Activated naive CD4-positive, alpha-beta T cell treated with anti-CD3 and anti-CD28 coated beads, Interleukin-2, amount 10 ng/mL, durations not matched to agents 7 days and 5 days (primary cell): ENCODE measurements at regions not wholly inside any gene's neighbourhood (a gene's known extent, or its start where the extent isn't known, plus 50 kb on each side); places are given as distances from the start of the nearest gene placed in this dataset.
"Not testable (repeated sequence)": the region's sequence is repeated elsewhere in the genome, so short reads cannot be mapped to it uniquely, and the experiment has no call there.

Experiments used
- CTCF ChIA-PET: fragments of 350-600 bp; sonication (Branson Sonifier 250); formaldehyde crosslinking; loops from one replicate; lab custom pipeline; 2021; ENCODE audit warnings: antibody characterized with exemption; lab: Charles Lee
- DNase-seq: peaks from one replicate; pipeline ENCODE4 v3.0.0-alpha.2; 2020
- H3K27ac Mint-ChIP-seq: one replicate; pipeline ENCODE4 v1.8.0; 2021; ENCODE audit warnings: mild to moderate bottlenecking, moderate library complexity, mixed read lengths
- H3K27me3 Mint-ChIP-seq: one replicate; pipeline ENCODE4 v1.8.0; 2021; ENCODE audit warnings: mild to moderate bottlenecking, mixed read lengths
- H3K36me3 Mint-ChIP-seq: one replicate; pipeline ENCODE4 v1.8.0; 2021; ENCODE audit warnings: mixed read lengths
- H3K4me1 Mint-ChIP-seq: one replicate; pipeline ENCODE4 v1.8.0; 2021; ENCODE audit warnings: mixed read lengths
- H3K4me3 Mint-ChIP-seq: one replicate; pipeline ENCODE4 v1.8.0; 2021; ENCODE audit warnings: mild to moderate bottlenecking, moderate library complexity, mixed read lengths
- H3K9me3 Mint-ChIP-seq: one replicate; pipeline ENCODE4 v1.8.0; 2021; ENCODE audit warnings: mixed read lengths

- Mint-ChIP-seq H3K27me3 (no peaks in the 10 kb centered on the region), H3K27ac (no peak overlapping the region), H3K4me1 (peaks cover 55% of the 10 kb centered on the region), H3K36me3 (no peaks in the 10 kb centered on the region), H3K4me3 (no peak overlapping the region), H3K9me3 (no peaks in the 10 kb centered on the region)
- CTCF ChIA-PET = interaction anchor here (0.7 to 1.0 kb wide), 4 partner anchors 8 to 44 kb away, joined by 3 to 4 read pairs (median 3); no protein-coding TSS in a partner anchor
- DNase-seq = no peak
Observed at GRCh38 chr14:49961270-49962222, 68.7 kb downstream of the ARF6 start.

DNA sequence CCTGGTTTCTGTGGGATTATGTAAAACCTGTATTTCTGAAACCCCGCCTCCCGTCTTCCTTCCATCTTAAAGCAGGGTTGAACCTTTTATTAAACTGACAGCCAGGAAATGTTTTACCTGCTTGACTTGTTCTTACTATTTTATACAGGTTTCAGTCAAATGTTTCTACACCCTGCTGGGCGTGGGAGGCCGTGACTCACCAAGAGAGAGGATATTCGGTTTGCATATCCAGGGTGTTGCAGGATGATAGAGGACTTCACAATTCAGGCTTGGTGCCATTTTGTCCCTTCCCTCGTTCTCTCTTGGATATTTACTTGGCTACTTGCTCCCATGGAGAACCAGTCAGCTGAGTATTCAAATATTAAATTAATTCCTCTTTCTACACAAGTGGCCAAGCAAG is 69.7 kb downstream of the ARF6 start:
- Mint-ChIP-seq H3K27ac (no peak overlapping the region), H3K36me3 (no peaks in the 10 kb centered on the region), H3K27me3 (no peaks in the 10 kb centered on the region), H3K9me3 (no peaks in the 10 kb centered on the region), H3K4me3 (no peak overlapping the region), H3K4me1 (peaks cover 57% of the 10 kb centered on the region)
- CTCF ChIA-PET = interaction anchor here (1.0 kb wide), 1 partner anchor 41 kb away, joined by 4 read pairs; no protein-coding TSS in a partner anchor
- DNase-seq = no peak

GRCh38 chr14:49965068-49965651 is 72.3 kb downstream of the ARF6 start:
- DNase-seq, H3K27ac Mint-ChIP-seq, H3K36me3 Mint-ChIP-seq, H3K9me3 Mint-ChIP-seq, H3K27me3 Mint-ChIP-seq, H3K4me3 Mint-ChIP-seq, CTCF ChIA-PET: not testable (repeated sequence)
- peaks cover 60% of the 10 kb centered on the region for H3K4me1 Mint-ChIP-seq

GRCh38 chr14:49966304-49966809 is 73.5 kb downstream of the ARF6 start:
- H3K27me3 Mint-ChIP-seq = no peaks in the 10 kb centered on the region
- H3K9me3 Mint-ChIP-seq = no peaks in the 10 kb centered on the region
- CTCF ChIA-PET = no interaction called here
- no peak overlapping the region for H3K27ac Mint-ChIP-seq
- no peak for DNase-seq
- no peak overlapping the region for H3K4me3 Mint-ChIP-seq
- H3K4me1 Mint-ChIP-seq = peaks cover 60% of the 10 kb centered on the region
- H3K36me3 Mint-ChIP-seq = peaks cover 2% of the 10 kb centered on the region

DNA sequence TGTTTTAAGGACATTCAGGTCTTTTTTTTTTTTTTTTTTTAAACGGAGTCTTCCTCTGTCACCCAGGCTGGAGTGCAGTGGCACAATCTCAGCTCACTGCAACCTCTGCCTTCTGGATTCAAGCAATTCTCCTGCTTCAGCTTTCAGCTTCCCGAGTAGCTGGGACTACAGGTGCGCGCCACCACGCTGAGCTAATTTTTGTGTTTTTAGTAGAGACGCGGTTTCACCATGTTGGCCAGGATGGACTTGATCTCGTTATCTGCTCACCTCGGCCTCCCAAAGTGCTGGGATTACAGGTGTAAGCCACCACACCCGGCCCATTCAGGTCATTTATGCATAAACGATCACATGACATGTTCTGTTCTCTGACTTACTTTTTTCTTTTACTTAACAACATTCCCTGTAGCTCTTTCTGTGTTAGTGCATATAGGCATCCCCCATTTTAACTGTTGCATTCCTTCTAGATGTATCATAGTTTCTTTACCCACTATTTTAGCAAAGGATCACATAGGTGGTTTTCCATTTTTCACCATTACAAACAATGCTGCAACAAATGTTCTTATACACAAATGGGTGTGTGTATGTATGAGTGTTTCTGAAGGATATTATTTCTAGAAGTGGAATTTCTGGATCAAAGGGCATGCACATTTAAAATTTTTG is 74.2 kb downstream of the ARF6 start:
- CTCF ChIA-PET = no interaction called here
- no peak overlapping the region for H3K4me3 Mint-ChIP-seq
- H3K36me3 Mint-ChIP-seq = peaks cover 2% of the 10 kb centered on the region
- H3K27ac Mint-ChIP-seq = no peak overlapping the region
- H3K4me1 Mint-ChIP-seq = peaks cover 61% of the 10 kb centered on the region
- DNase-seq = no peak
- H3K27me3 Mint-ChIP-seq = no peaks in the 10 kb centered on the region
- no peaks in the 10 kb centered on the region for H3K9me3 Mint-ChIP-seq

GRCh38 chr14:49969961-49970360 is 77.1 kb downstream of the ARF6 start:
- Mint-ChIP-seq H3K27me3 (no peaks in the 10 kb centered on the region), H3K4me1 (peaks cover 69% of the 10 kb centered on the region), H3K36me3 (peaks cover 2% of the 10 kb centered on the region), H3K4me3 (no peak overlapping the region), H3K27ac (peak overlapping the region; percentile 100), H3K9me3 (no peaks in the 10 kb centered on the region)
- CTCF ChIA-PET = interaction anchor here (1.0 to 4.5 kb wide), 6 partner anchors 17 to 93 kb away, joined by 3 to 44 read pairs (median 7); no protein-coding TSS in a partner anchor
- DNase-seq = no peak

- CTCF ChIA-PET = interaction anchor here (1.0 to 4.5 kb wide), 7 partner anchors 16 to 108 kb away, joined by 3 to 44 read pairs (median 8); no protein-coding TSS in a partner anchor
- peak overlapping the region; percentile 100 for H3K27ac Mint-ChIP-seq
- no peaks in the 10 kb centered on the region for H3K27me3 Mint-ChIP-seq
- DNase-seq = peak; percentile 36
- H3K36me3 Mint-ChIP-seq = peaks cover 3% of the 10 kb centered on the region
- peaks cover 75% of the 10 kb centered on the region for H3K4me1 Mint-ChIP-seq
- peak overlapping the region; percentile 77 for H3K4me3 Mint-ChIP-seq
- no peaks in the 10 kb centered on the region for H3K9me3 Mint-ChIP-seq
Observed at GRCh38 chr14:49970474-49971147, 77.7 kb downstream of the ARF6 start.

GRCh38 chr14:49971156-49972130 is 78.6 kb downstream of the ARF6 start:
- Mint-ChIP-seq H3K4me1 (peaks cover 80% of the 10 kb centered on the region), H3K27ac (peak overlapping the region; percentile 100), H3K27me3 (no peaks in the 10 kb centered on the region), H3K9me3 (no peaks in the 10 kb centered on the region), H3K4me3 (peak overlapping the region; percentile 77), H3K36me3 (peaks cover 3% of the 10 kb centered on the region)
- CTCF ChIA-PET = interaction anchor here (0.6 to 4.5 kb wide), 19 partner anchors 12 to 226 kb away, joined by 3 to 44 read pairs (median 4); partner anchors contain the start of gene ARF6
- peak; percentile 75 for DNase-seq

DNA sequence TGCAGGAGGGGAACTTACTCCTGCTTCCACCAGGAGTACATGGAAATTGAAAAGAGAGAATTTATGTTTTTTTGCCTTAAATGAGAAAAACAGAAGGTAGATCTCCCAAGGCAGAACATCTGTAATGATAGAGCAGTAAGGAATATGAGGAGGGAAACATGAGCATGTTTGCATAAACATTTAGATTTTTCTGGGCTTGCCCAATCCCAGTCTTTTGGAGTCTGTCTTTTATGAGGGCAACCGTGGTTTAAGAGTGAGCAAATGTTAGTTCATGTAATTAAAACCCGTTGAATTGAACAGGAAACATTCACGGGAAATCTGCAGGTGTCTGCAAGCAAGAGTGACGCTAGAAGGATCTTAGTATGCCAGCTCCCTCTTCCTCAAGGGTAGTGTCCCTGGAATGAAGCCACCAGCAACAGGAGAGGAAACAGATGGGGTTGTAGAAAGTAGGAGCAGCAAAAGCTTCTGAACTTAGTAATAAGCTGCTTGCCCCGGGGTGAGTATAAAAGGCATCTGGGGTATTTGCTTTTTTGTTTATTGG is 79.3 kb downstream of the ARF6 start:
- H3K27me3 Mint-ChIP-seq = no peaks in the 10 kb centered on the region
- CTCF ChIA-PET = interaction anchor here (0.6 to 4.5 kb wide), 15 partner anchors 26 to 226 kb away, joined by 3 to 44 read pairs (median 4); partner anchors contain the start of gene ARF6
- peak overlapping the region; percentile 77 for H3K4me3 Mint-ChIP-seq
- H3K4me1 Mint-ChIP-seq = peaks cover 85% of the 10 kb centered on the region
- DNase-seq = no peak
- no peaks in the 10 kb centered on the region for H3K9me3 Mint-ChIP-seq
- H3K27ac Mint-ChIP-seq = peak overlapping the region; percentile 100
- H3K36me3 Mint-ChIP-seq = peaks cover 6% of the 10 kb centered on the region

DNA sequence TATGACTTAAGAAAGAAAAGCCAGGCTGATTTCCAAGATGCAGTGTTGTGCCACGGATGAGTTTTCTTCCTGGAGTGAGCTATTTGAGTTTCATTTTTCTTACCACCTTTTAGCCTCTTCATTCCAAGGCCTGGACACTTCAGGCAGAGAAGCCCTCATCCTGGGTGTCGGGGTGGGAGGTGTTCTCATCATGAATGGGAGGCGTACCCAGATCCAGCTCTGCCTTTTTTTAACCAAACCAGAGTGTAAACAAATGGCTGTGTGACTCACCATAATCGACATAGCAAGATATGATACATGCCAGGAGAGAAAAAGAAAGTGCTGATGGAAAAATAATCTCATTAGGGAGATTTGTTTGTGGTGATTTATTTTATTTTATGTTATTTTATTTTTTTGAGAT is 79.9 kb downstream of the ARF6 start:
- no peaks in the 10 kb centered on the region for H3K27me3 Mint-ChIP-seq
- H3K36me3 Mint-ChIP-seq = peaks cover 7% of the 10 kb centered on the region
- H3K4me1 Mint-ChIP-seq = peaks cover 90% of the 10 kb centered on the region
- DNase-seq = peak; percentile 65
- CTCF ChIA-PET = interaction anchor here (0.9 to 4.5 kb wide), 11 partner anchors 27 to 131 kb away, joined by 3 to 44 read pairs (median 5); partner anchors contain the start of gene ARF6
- peak overlapping the region; percentile 77 for H3K4me3 Mint-ChIP-seq
- H3K9me3 Mint-ChIP-seq = no peaks in the 10 kb centered on the region
- H3K27ac Mint-ChIP-seq = peak overlapping the region; percentile 100

DNA sequence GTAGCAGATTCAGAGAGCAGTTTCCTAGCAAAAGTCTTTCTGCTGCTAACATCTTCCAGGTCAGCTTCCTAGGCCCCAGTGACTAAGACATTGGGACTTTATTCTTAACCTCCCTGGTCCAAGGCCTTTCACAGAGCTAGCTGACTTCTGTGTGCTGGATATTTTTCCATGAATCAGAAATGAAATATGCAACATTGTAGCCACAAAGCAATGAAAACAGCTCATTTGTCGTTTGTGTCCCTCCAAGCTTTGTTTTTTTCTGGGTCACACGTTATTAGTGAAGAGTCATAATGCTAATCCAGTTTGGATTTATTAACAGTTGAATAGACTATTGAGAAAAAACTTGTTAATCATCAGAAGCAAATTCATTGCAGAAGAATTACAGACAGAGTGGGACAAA is 82.4 kb downstream of the ARF6 start:
- CTCF ChIA-PET = interaction anchor here (1.1 kb wide), 1 partner anchor 25 kb away, joined by 4 read pairs; no protein-coding TSS in a partner anchor
- DNase-seq = no peak
- Mint-ChIP-seq H3K36me3 (peaks cover 22% of the 10 kb centered on the region), H3K4me3 (no peak overlapping the region), H3K4me1 (peaks cover 95% of the 10 kb centered on the region), H3K9me3 (no peaks in the 10 kb centered on the region), H3K27ac (peak overlapping the region; percentile 51), H3K27me3 (no peaks in the 10 kb centered on the region)

- Mint-ChIP-seq H3K4me3 (no peak overlapping the region), H3K27ac (no peak overlapping the region), H3K36me3 (peaks cover 28% of the 10 kb centered on the region), H3K4me1 (peaks cover 95% of the 10 kb centered on the region), H3K9me3 (no peaks in the 10 kb centered on the region), H3K27me3 (no peaks in the 10 kb centered on the region)
- CTCF ChIA-PET = interaction anchor here (1.1 to 1.7 kb wide), 5 partner anchors 24 to 129 kb away, joined by 3 to 6 read pairs (median 4); no protein-coding TSS in a partner anchor
- DNase-seq = no peak
Observed at GRCh38 chr14:49975799-49976198, 82.9 kb downstream of the ARF6 start.
